Panc1 (cell line): ENCODE measurements at regions not wholly inside any gene's neighbourhood (a gene's known extent, or its start where the extent isn't known, plus 50 kb on each side); places are given as distances from the start of the nearest gene placed in this dataset.

Experiments used
- POLR2AphosphoS5 ChIP-seq: IDR thresholded peaks from 2 replicates; pipeline ENCODE4 v1.6.1; 2012; ENCODE audit warnings: mild to moderate bottlenecking, low read depth, low read length, moderate library complexity
- SIN3A ChIP-seq: IDR thresholded peaks from 2 replicates; pipeline ENCODE4 v1.6.1; 2012; ENCODE audit warnings: low read depth, mild to moderate bottlenecking, low read length, moderate library complexity, borderline replicate concordance; ENCODE audit not compliant: insufficient read depth
- TCF7L2 ChIP-seq: IDR thresholded peaks from 2 replicates; pipeline ENCODE4 v1.6.1; 2011; ENCODE audit warnings: mild to moderate bottlenecking, low read depth, low read length, inconsistent platforms
- TF ChIP-seq, protein P1 (sequence below): fragments of 450-650 bp; IDR thresholded peaks from 2 replicates; pipeline ENCODE4 v1.5.1; 2017; ENCODE audit warnings: mild to moderate bottlenecking
- TF ChIP-seq, protein P2 (sequence below), 2 experiments: IDR thresholded peaks; 2 replicates each; pipeline ENCODE4 v1.6.1; 2011 to 2012; ENCODE audit warnings: low read depth in 2 of 2, control low read depth in 1 of 2, low read length in 1 of 2, mild to moderate bottlenecking in 1 of 2, moderate library complexity in 1 of 2; ENCODE audit not compliant: insufficient read depth in 1 of 2

DNA sequence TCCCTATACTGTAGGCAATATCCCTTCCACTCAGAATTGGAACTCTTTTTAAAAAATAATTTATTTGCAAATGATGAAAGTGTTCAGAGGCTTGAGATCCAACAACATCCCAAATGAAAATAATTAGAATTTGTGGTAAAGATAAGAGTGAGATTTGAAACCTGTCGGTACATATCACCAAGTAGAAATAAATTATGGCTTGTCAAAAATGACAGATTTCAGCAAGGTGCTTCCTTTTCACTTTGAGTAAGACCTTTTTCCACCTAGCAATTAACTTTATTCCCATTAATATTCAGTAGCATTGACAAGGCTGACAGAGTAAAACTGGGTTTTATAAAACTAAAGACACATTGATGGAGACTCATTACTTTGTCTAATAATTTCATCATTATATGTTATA is 107.7 kb upstream of the PRKD1 start:
- TF ChIP-seq, protein P1, sequence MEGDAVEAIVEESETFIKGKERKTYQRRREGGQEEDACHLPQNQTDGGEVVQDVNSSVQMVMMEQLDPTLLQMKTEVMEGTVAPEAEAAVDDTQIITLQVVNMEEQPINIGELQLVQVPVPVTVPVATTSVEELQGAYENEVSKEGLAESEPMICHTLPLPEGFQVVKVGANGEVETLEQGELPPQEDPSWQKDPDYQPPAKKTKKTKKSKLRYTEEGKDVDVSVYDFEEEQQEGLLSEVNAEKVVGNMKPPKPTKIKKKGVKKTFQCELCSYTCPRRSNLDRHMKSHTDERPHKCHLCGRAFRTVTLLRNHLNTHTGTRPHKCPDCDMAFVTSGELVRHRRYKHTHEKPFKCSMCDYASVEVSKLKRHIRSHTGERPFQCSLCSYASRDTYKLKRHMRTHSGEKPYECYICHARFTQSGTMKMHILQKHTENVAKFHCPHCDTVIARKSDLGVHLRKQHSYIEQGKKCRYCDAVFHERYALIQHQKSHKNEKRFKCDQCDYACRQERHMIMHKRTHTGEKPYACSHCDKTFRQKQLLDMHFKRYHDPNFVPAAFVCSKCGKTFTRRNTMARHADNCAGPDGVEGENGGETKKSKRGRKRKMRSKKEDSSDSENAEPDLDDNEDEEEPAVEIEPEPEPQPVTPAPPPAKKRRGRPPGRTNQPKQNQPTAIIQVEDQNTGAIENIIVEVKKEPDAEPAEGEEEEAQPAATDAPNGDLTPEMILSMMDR: no peak
- TF ChIP-seq, protein P2, sequence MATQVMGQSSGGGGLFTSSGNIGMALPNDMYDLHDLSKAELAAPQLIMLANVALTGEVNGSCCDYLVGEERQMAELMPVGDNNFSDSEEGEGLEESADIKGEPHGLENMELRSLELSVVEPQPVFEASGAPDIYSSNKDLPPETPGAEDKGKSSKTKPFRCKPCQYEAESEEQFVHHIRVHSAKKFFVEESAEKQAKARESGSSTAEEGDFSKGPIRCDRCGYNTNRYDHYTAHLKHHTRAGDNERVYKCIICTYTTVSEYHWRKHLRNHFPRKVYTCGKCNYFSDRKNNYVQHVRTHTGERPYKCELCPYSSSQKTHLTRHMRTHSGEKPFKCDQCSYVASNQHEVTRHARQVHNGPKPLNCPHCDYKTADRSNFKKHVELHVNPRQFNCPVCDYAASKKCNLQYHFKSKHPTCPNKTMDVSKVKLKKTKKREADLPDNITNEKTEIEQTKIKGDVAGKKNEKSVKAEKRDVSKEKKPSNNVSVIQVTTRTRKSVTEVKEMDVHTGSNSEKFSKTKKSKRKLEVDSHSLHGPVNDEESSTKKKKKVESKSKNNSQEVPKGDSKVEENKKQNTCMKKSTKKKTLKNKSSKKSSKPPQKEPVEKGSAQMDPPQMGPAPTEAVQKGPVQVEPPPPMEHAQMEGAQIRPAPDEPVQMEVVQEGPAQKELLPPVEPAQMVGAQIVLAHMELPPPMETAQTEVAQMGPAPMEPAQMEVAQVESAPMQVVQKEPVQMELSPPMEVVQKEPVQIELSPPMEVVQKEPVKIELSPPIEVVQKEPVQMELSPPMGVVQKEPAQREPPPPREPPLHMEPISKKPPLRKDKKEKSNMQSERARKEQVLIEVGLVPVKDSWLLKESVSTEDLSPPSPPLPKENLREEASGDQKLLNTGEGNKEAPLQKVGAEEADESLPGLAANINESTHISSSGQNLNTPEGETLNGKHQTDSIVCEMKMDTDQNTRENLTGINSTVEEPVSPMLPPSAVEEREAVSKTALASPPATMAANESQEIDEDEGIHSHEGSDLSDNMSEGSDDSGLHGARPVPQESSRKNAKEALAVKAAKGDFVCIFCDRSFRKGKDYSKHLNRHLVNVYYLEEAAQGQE (IDR thresholded peaks at IDR 0.05; ENCODE audit: insufficient read depth in 1 of 2, low read depth in 2 of 2, low read length in 1 of 2): no peak
- TF ChIP-seq SIN3A (no peak), POLR2AphosphoS5 (no peak), TCF7L2 (no peak)
